NCI-H526 treated with DMSO at 0.1 percent for 48 hours (cell line): ENCODE measurements at regions not wholly inside any gene's neighbourhood (a gene's known extent, or its start where the extent isn't known, plus 50 kb on each side); places are given as distances from the start of the nearest gene placed in this dataset.
"Not testable (repeated sequence)": the region's sequence is repeated elsewhere in the genome, so short reads cannot be mapped to it uniquely, and the experiment has no call there.

ENCODE experiments used
- DNase-seq: peaks from one replicate; lab custom pipeline; 2025; lab: John Stamatoyannopoulos, UW

GRCh38 chr5:101035425-101035824 is 132.3 kb upstream of the ST8SIA4 start:
- DNase-seq = no peak

- DNase-seq = no peak
Observed at GRCh38 chr5:101024299-101024698, 121.2 kb upstream of the ST8SIA4 start.

- no peak for DNase-seq
Observed at GRCh38 chr5:101018299-101018698, 115.2 kb upstream of the ST8SIA4 start.

DNA sequence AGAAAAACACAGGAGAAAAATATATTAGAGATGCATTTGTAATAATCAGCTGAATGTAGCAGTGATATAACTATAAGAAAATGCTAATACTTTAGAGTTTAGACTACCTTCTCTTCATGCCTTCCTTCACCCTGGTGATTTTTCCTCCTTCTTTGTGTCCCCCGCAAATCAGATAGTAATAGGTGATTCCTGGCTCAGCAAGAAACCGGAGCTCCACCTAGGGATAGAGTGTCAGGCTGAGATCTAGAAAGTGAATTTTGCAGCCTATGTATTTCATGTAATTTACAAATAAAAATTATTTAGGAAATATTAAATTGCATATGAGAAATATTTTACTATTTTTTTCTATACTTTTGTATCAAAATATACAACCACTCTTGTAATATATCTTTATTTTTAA is 109.8 kb upstream of the ST8SIA4 start:
- DNase-seq = no peak

DNA sequence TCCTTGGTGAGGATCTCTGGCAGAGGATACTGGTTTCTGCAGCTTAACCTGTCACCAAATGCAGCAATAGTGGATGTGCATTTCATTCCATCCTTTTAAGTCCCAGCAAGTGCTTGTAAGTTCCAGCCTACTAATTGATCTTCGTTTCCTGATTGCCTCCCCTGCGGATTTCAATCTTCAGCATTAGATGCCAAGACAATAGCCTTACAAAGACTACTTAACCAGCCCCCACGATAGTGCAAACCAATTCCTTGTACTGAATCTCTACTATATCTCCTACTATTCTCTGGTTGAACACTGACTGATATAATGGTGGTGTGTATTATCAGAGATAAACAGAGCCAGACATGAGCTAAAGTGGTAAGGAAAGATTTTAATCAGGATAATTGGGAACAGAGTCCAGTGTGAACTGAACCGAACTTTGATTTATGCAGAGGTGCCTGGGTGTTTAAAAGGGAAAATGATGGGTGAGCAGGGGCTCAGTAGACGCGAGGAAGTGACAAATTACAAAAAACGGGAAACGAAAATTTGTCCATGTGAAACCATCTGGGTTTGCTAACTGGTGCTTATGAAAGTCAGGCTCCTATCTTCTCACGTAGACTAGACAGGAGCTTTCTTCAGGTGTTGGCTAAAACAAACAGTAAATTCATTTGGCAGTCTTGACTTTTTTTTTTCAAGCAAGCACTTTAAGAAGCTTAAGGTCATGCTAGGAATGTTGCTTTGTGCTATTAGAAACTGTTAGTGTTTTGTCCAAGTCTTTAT is 106.9 kb upstream of the ST8SIA4 start:
- no peak for DNase-seq

DNA sequence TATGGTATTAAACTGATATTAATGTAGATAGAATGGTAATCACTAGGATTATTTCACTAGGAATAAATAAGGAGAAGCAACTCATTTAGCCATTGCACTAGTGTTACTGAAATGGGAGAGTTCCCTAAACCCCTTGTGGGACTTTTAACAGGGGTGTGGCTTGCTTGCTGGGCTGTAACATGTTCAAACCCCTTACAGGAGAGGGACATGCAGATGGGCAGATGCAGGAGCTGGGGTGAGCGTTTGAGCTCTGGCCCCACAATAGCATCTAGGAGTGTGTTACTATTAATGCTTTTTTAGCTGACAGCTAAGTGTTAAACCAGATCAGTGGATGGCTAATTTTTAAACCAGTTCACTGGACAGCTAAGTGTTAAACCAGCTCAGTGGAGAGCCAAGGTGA is 89.3 kb upstream of the ST8SIA4 start:
- no peak for DNase-seq

- not testable (repeated sequence) for DNase-seq
Observed at GRCh38 chr5:100983601-100984000, 80.5 kb upstream of the ST8SIA4 start.

GRCh38 chr5:100974082-100974481 is 71.0 kb upstream of the ST8SIA4 start:
- no peak for DNase-seq

- no peak for DNase-seq
Observed at GRCh38 chr5:100970646-100971255, 67.7 kb upstream of the ST8SIA4 start.

DNA sequence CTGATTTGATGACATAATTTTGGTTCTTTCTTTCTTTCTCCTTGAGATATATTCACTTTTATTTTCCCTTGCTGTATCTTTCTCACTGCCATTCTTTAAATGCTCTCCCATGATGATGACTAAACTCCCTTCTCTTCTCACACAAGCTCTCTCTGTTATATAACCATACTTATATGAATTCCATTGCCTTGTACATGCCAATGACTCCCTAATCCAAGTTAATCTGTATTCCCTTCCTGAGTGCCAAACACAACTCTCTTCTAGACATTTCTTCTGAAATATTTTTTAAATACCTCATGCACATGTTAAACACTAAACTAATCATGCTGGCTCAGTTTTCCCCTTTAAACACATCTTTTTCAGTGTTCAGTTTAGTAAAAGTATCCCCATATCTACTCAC is 62.2 kb upstream of the ST8SIA4 start:
- no peak for DNase-seq
